H9 (cell line): ENCODE measurements at regions not wholly inside any gene's neighbourhood (a gene's known extent, or its start where the extent isn't known, plus 50 kb on each side); places are given as distances from the start of the nearest gene placed in this dataset.

Experiments used
- DNase-seq: peaks from one replicate; pipeline ENCODE4 v3.0.0-alpha.2; 2017
- H2AFZ ChIP-seq: one replicate; pipeline ENCODE4 v1.6.1; 2013; ENCODE audit warnings: mild to moderate bottlenecking, low read length, control low read depth, moderate library complexity
- H2AK5ac ChIP-seq: 2 replicates; pipeline ENCODE4 v1.6.1; 2013; ENCODE audit warnings: low read length, control low read depth, mixed read lengths; ENCODE audit not compliant: insufficient read length
- H2BK120ac ChIP-seq: one replicate; pipeline ENCODE4 v1.6.1; 2013; ENCODE audit warnings: low read depth, mild to moderate bottlenecking, low read length, control low read depth, inconsistent platforms; ENCODE audit not compliant: poor library complexity, severe bottlenecking
- H2BK12ac ChIP-seq: 2 replicates; pipeline ENCODE4 v1.6.1; 2013; ENCODE audit warnings: low read length, control low read depth, mixed read lengths, low read depth; ENCODE audit not compliant: insufficient read length
- H2BK15ac ChIP-seq: 2 replicates; pipeline ENCODE4 v1.6.1; 2013; ENCODE audit warnings: low read depth, low read length, control low read depth
- H2BK20ac ChIP-seq: one replicate; pipeline ENCODE4 v1.6.1; 2013; ENCODE audit warnings: low read depth, mild to moderate bottlenecking, low read length, control low read depth, inconsistent platforms; ENCODE audit not compliant: poor library complexity, severe bottlenecking
- H2BK5ac ChIP-seq: 2 replicates; pipeline ENCODE4 v1.6.1; 2013; ENCODE audit warnings: low read length, control low read depth, mixed read lengths; ENCODE audit not compliant: insufficient read length
- H3K14ac ChIP-seq: 2 replicates; pipeline ENCODE4 v1.6.1; 2013; ENCODE audit warnings: low read length, control low read depth; ENCODE audit not compliant: insufficient read depth
- H3K18ac ChIP-seq: 2 replicates; pipeline ENCODE4 v1.6.1; 2013; ENCODE audit warnings: low read depth, mild to moderate bottlenecking, mixed read lengths, low read length, control low read depth; ENCODE audit not compliant: insufficient read length
- H3K23ac ChIP-seq: 2 replicates; pipeline ENCODE4 v1.6.1; 2013; ENCODE audit warnings: low read length, control low read depth, mixed read lengths, low read depth; ENCODE audit not compliant: insufficient read length
- H3K23me2 ChIP-seq: 2 replicates; pipeline ENCODE4 v1.6.1; 2013; ENCODE audit warnings: low read depth, mild to moderate bottlenecking, mixed read lengths, low read length, control low read depth; ENCODE audit not compliant: insufficient read length, poor library complexity, severe bottlenecking
- H3K27ac ChIP-seq: 2 replicates; pipeline ENCODE4 v1.5.1; 2013; ENCODE audit warnings: low read length, control low read depth, mixed read lengths, low read depth; ENCODE audit not compliant: insufficient read length
- H3K27me3 ChIP-seq: 2 replicates; pipeline ENCODE4 v1.6.1; 2013; ENCODE audit warnings: low read length, control low read depth, inconsistent platforms; ENCODE audit not compliant: insufficient read depth
- H3K4ac ChIP-seq: 2 replicates; pipeline ENCODE4 v1.6.1; 2013; ENCODE audit warnings: low read depth, mild to moderate bottlenecking, control low read depth, inconsistent platforms, low read length, moderate library complexity
- H3K4me1 ChIP-seq: 2 replicates; pipeline ENCODE4 v1.6.1; 2013; ENCODE audit warnings: low read length, control low read depth, inconsistent platforms; ENCODE audit not compliant: insufficient read depth
- H3K4me2 ChIP-seq: 2 replicates; pipeline ENCODE4 v1.6.1; 2013; ENCODE audit warnings: low read length, control low read depth, mixed read lengths; ENCODE audit not compliant: insufficient read length, insufficient read depth
- H3K56ac ChIP-seq: 2 replicates; pipeline ENCODE4 v1.6.1; 2013; ENCODE audit warnings: low read depth, mild to moderate bottlenecking, mixed read lengths, low read length, control low read depth; ENCODE audit not compliant: insufficient read length
- H3K79me1 ChIP-seq: 2 replicates; pipeline ENCODE4 v1.6.1; 2013; ENCODE audit warnings: low read depth, mild to moderate bottlenecking, moderate library complexity, low read length, control low read depth, inconsistent platforms; ENCODE audit not compliant: insufficient read depth, poor library complexity, severe bottlenecking
- H3K79me2 ChIP-seq: 2 replicates; pipeline ENCODE4 v1.6.1; 2013; ENCODE audit warnings: low read length, control low read depth, inconsistent platforms; ENCODE audit not compliant: insufficient read depth
- H3K9ac ChIP-seq: 2 replicates; pipeline ENCODE4 v1.6.1; 2013; ENCODE audit warnings: low read length, control low read depth, mixed read lengths; ENCODE audit not compliant: insufficient read length; ENCODE audit errors: extremely low read depth
- H3K9me3 ChIP-seq: one replicate; pipeline ENCODE4 v1.6.1; 2013; ENCODE audit warnings: low read depth, low read length, inconsistent platforms; ENCODE audit not compliant: control insufficient read depth
- H3T11ph ChIP-seq: one replicate; pipeline ENCODE4 v1.6.1; 2013; ENCODE audit warnings: mild to moderate bottlenecking, low read length, control low read depth, inconsistent platforms
- H4K20me1 ChIP-seq: one replicate; pipeline ENCODE4 v1.6.1; 2013; ENCODE audit not compliant: control insufficient read depth, insufficient read length, insufficient read depth
- H4K5ac ChIP-seq: 2 replicates; pipeline ENCODE4 v1.6.1; 2013; ENCODE audit warnings: low read depth, mild to moderate bottlenecking, mixed read lengths, low read length, control low read depth; ENCODE audit not compliant: insufficient read length
- H4K8ac ChIP-seq: replicated peaks from 2 replicates; pipeline ENCODE4 v1.6.1; 2013; ENCODE audit warnings: low read length, control low read depth, mixed read lengths, low read depth; ENCODE audit not compliant: insufficient read length
- H4K91ac ChIP-seq: 2 replicates; pipeline ENCODE4 v1.6.1; 2013; ENCODE audit warnings: low read depth, mild to moderate bottlenecking, moderate library complexity, mixed read lengths, low read length, control low read depth; ENCODE audit not compliant: insufficient read length
- H3K27ac Mint-ChIP-seq, 3 experiments: 2 replicates in 2 of 3; 3 replicates in 1 of 3; pipeline ENCODE4 v1.8.0; 2020 to 2021; ENCODE audit warnings: mixed read lengths in 3 of 3, mild to moderate bottlenecking in 1 of 3, moderate library complexity in 1 of 3
- H3K27me3 Mint-ChIP-seq: 2 replicates; pipeline ENCODE4 v1.8.0; 2021; ENCODE audit warnings: low read depth, mild to moderate bottlenecking, moderate library complexity, mixed read lengths
- H3K36me3 Mint-ChIP-seq, 3 experiments: 2 replicates in 2 of 3; 3 replicates in 1 of 3; pipeline ENCODE4 v1.8.0; 2020 to 2021; ENCODE audit warnings: low read depth in 3 of 3, mixed read lengths in 3 of 3; ENCODE audit not compliant: insufficient read depth in 1 of 3
- H3K4me1 Mint-ChIP-seq, 2 experiments: 2 replicates each; pipeline ENCODE4 v1.8.0; 2020; ENCODE audit warnings: mixed read lengths in 2 of 2
- H3K4me3 Mint-ChIP-seq, 2 experiments: 2 replicates in 1 of 2; 3 replicates in 1 of 2; pipeline ENCODE4 v1.8.0; 2020 to 2021; ENCODE audit warnings: mild to moderate bottlenecking in 2 of 2, mixed read lengths in 2 of 2, moderate library complexity in 1 of 2
- H3K9me3 Mint-ChIP-seq, 2 experiments: 2 replicates in 1 of 2; 3 replicates in 1 of 2; pipeline ENCODE4 v1.8.0; 2020; ENCODE audit warnings: mild to moderate bottlenecking in 2 of 2, mixed read lengths in 2 of 2, moderate library complexity in 1 of 2
- WGBS: extraction: QIAGEN DNeasy Blood & Tissue Kit; methylation state at CpG from one replicate; pipeline ENCODE4 v1.1.7; 2013; ENCODE audit warnings: missing lambda C conversion rate, low lambda C conversion rate, mixed read lengths; ENCODE audit not compliant: insufficient read length; ENCODE audit errors: extremely low coverage; 5-methylcytosine and 5-hydroxymethylcytosine counted together
- TF ChIP-seq, protein P1 (sequence below): fragments of 200-600 bp; sonication (generic); conservative IDR thresholded peaks from 3 replicates; pipeline ENCODE4 v1.8.0; 2021; ENCODE audit warnings: antibody characterized with exemption, mild to moderate bottlenecking

DNA sequence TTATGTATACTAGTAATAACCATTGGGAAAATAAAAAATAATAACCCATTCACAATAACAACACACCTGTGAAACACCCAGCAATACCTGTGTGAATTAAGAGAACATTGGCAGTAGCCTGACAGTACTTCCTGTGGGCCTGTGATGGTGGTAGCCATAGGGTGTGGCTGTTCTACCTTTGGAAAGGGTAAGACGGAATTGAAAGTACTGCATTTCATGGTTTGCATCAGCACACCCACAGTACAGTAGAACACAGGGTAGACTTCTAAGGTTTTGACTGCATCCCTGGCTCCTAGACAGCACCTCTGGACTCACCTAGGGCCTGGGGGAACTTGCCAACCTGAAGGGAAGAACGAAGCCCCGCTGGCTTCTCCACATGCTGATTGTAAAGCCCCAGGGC is 279.8 kb downstream of the HTR1B start:
- H3K79me2 ChIP-seq, result no peaks in the 10 kb centered on the region
- H3K27ac ChIP-seq, result no peak overlapping the region
- no peaks in the 10 kb centered on the region for H3K4me1 ChIP-seq
- H3T11ph ChIP-seq, result no peak overlapping the region
- WGBS, result no CpG with 5 or more reads among the region's 3 CpGs
- H3K18ac ChIP-seq, result no peak overlapping the region
- H2AK5ac ChIP-seq, result no peak overlapping the region
- no peaks in the 10 kb centered on the region for H3K79me1 ChIP-seq
- no peak overlapping the region for H4K91ac ChIP-seq
- H3K9me3 ChIP-seq, result no peaks in the 10 kb centered on the region
- no peak overlapping the region for H3K4ac ChIP-seq
- H2BK15ac ChIP-seq, result no peak overlapping the region
- H3K4me2 ChIP-seq, result no peak overlapping the region
- H4K8ac ChIP-seq, result no peak overlapping the region
- no peak overlapping the region for H3K4me3 Mint-ChIP-seq
- no peaks in the 10 kb centered on the region for H3K23me2 ChIP-seq
- H2BK20ac ChIP-seq, result no peak overlapping the region
- H3K27me3 ChIP-seq, result no peaks in the 10 kb centered on the region
- no peak overlapping the region for H3K56ac ChIP-seq
- H3K27ac Mint-ChIP-seq, result no peak overlapping the region
- H3K4me1 Mint-ChIP-seq, result no peaks in the 10 kb centered on the region
- no peak overlapping the region for H2BK12ac ChIP-seq
- H3K14ac ChIP-seq, result no peak overlapping the region
- no peaks in the 10 kb centered on the region for H4K20me1 ChIP-seq
- no peak overlapping the region for H3K23ac ChIP-seq
- H4K5ac ChIP-seq, result no peak overlapping the region
- peaks cover 2 to 4% of the 10 kb centered on the region in 2 experiments; a peak in 4 of 5 replicates for H3K9me3 Mint-ChIP-seq
- no peak overlapping the region for H2BK120ac ChIP-seq
- H3K9ac ChIP-seq, result no peak overlapping the region
- TF ChIP-seq, protein P1, sequence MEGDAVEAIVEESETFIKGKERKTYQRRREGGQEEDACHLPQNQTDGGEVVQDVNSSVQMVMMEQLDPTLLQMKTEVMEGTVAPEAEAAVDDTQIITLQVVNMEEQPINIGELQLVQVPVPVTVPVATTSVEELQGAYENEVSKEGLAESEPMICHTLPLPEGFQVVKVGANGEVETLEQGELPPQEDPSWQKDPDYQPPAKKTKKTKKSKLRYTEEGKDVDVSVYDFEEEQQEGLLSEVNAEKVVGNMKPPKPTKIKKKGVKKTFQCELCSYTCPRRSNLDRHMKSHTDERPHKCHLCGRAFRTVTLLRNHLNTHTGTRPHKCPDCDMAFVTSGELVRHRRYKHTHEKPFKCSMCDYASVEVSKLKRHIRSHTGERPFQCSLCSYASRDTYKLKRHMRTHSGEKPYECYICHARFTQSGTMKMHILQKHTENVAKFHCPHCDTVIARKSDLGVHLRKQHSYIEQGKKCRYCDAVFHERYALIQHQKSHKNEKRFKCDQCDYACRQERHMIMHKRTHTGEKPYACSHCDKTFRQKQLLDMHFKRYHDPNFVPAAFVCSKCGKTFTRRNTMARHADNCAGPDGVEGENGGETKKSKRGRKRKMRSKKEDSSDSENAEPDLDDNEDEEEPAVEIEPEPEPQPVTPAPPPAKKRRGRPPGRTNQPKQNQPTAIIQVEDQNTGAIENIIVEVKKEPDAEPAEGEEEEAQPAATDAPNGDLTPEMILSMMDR, result no peak
- H2BK5ac ChIP-seq, result no peak overlapping the region
- no peaks in the 10 kb centered on the region for H3K27me3 Mint-ChIP-seq
- no peak overlapping the region for H2AFZ ChIP-seq
- DNase-seq, result no peak
- no peaks in the 10 kb centered on the region for H3K36me3 Mint-ChIP-seq
